ENCODE measurements at regions not wholly inside any gene's neighbourhood (a gene's known extent, or its start where the extent isn't known, plus 50 kb on each side); places are given as distances from the start of the nearest gene placed in this dataset.

DNA sequence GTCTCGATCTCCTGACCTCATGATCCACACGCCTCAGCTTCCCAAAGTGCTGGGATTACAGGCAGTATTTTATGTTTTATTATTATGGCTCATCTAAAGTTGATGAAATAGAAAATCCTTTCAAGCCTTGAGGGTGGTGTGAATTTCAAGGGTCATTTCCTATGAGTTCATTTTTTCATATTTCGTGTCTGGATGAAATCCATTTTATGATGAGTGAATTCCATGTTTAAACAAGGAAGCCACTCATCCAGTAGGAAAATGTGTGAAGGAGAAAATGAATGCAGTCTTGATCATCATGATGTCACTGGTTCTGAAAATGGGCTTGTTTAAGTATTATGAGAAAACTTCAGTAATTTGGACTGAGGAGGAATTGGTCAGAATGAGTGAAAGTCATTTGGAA is 74.6 kb upstream of the ZSWIM6 start:
- no peak for DNase-seq
- H3K27me3 ChIP-seq (ENCODE audit: control insufficient read depth, insufficient read depth, low read length), result no peaks in the 10 kb centered on the region
- H3K4me1 ChIP-seq (ENCODE audit: control insufficient read depth in 2 of 3, insufficient read depth in 2 of 3, low read depth in 1 of 3, low read length in 3 of 3), result peaks cover 0 to 12% (median 8%) of the 10 kb centered on the region in 3 donors
- H3K9ac ChIP-seq (ENCODE audit: low read length in 3 of 3), result no peak overlapping the region
- H3K9me3 ChIP-seq (ENCODE audit: control insufficient read depth in 2 of 3, insufficient read depth in 1 of 3, low read length in 3 of 3), result no peaks in the 10 kb centered on the region
- H3K4me3 ChIP-seq (ENCODE audit: low read length in 3 of 3), result no peak overlapping the region
- no peaks in the 10 kb centered on the region for H3K36me3 ChIP-seq (ENCODE audit: control insufficient read depth in 2 of 3, insufficient read depth in 3 of 3, low read length in 3 of 3)
- TF ChIP-seq, protein P1, sequence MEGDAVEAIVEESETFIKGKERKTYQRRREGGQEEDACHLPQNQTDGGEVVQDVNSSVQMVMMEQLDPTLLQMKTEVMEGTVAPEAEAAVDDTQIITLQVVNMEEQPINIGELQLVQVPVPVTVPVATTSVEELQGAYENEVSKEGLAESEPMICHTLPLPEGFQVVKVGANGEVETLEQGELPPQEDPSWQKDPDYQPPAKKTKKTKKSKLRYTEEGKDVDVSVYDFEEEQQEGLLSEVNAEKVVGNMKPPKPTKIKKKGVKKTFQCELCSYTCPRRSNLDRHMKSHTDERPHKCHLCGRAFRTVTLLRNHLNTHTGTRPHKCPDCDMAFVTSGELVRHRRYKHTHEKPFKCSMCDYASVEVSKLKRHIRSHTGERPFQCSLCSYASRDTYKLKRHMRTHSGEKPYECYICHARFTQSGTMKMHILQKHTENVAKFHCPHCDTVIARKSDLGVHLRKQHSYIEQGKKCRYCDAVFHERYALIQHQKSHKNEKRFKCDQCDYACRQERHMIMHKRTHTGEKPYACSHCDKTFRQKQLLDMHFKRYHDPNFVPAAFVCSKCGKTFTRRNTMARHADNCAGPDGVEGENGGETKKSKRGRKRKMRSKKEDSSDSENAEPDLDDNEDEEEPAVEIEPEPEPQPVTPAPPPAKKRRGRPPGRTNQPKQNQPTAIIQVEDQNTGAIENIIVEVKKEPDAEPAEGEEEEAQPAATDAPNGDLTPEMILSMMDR (IDR thresholded peaks at IDR 0.05; ENCODE audit: borderline replicate concordance, extremely low read depth, insufficient read depth), result no peak
- no peak overlapping the region for H3K27ac ChIP-seq (ENCODE audit: low read depth in 2 of 2, low read length in 2 of 2)
- intact Hi-C loops (cut with DNase I), result no loop called here
- FAIRE-seq, result no peak

DNA sequence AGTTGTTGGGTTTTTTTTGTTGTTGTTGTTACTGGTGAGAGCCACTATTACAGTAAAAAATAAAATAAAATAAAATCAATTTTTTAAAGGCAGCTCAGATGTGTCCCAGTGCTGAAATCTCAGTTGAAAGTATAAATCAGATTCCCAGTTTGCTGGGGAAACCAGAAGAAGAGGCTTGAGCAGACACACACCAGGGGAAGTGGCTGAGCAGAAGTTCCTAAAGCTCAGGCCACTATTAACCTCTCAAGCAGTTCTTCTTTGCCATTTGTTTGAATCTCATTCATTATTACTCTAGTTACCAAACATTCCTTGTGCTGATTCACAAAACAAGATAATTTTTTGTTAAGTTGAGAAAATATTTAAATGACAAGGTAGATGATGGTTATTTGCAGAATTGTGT is 70.9 kb upstream of the ZSWIM6 start:
- Histone ChIP-seq H3K27me3 (ENCODE audit: control insufficient read depth, insufficient read depth, low read length) (no peaks in the 10 kb centered on the region), H3K4me3 (ENCODE audit: low read length in 3 of 3) (no peak overlapping the region), H3K9ac (ENCODE audit: low read length in 3 of 3) (no peak overlapping the region), H3K27ac (ENCODE audit: low read depth in 2 of 2, low read length in 2 of 2) (no peak overlapping the region), H3K36me3 (ENCODE audit: control insufficient read depth in 2 of 3, insufficient read depth in 3 of 3, low read length in 3 of 3) (no peaks in the 10 kb centered on the region), H3K4me1 (ENCODE audit: control insufficient read depth in 2 of 3, insufficient read depth in 2 of 3, low read depth in 1 of 3, low read length in 3 of 3) (peaks cover 0 to 8% (median 7%) of the 10 kb centered on the region in 3 donors), H3K9me3 (ENCODE audit: control insufficient read depth in 2 of 3, insufficient read depth in 1 of 3, low read length in 3 of 3) (no peaks in the 10 kb centered on the region)
- DNase-seq (no peak), FAIRE-seq (no peak)
- intact Hi-C loops (cut with DNase I), result no loop called here
- TF ChIP-seq, protein P1 (IDR thresholded peaks at IDR 0.05; ENCODE audit: borderline replicate concordance, extremely low read depth, insufficient read depth), result no peak

GRCh38 chr5:61262080-61262479 is 70.0 kb upstream of the ZSWIM6 start:
- Histone ChIP-seq H3K27me3 (ENCODE audit: control insufficient read depth, insufficient read depth, low read length) (no peaks in the 10 kb centered on the region), H3K27ac (ENCODE audit: low read depth in 2 of 2, low read length in 2 of 2) (no peak overlapping the region), H3K9me3 (ENCODE audit: control insufficient read depth in 2 of 3, insufficient read depth in 1 of 3, low read length in 3 of 3) (no peaks in the 10 kb centered on the region), H3K36me3 (ENCODE audit: control insufficient read depth in 2 of 3, insufficient read depth in 3 of 3, low read length in 3 of 3) (no peaks in the 10 kb centered on the region), H3K4me1 (ENCODE audit: control insufficient read depth in 2 of 3, insufficient read depth in 2 of 3, low read depth in 1 of 3, low read length in 3 of 3) (no peaks in the 10 kb centered on the region), H3K9ac (ENCODE audit: low read length in 3 of 3) (no peak overlapping the region), H3K4me3 (ENCODE audit: low read length in 3 of 3) (no peak overlapping the region)
- intact Hi-C loops (cut with DNase I), result no loop called here
- FAIRE-seq (no peak), DNase-seq (no peak)
- TF ChIP-seq, protein P1 (IDR thresholded peaks at IDR 0.05; ENCODE audit: borderline replicate concordance, extremely low read depth, insufficient read depth), result no peak

- intact Hi-C loops (cut with DNase I), result no loop called here
- no peaks in the 10 kb centered on the region for H3K27me3 ChIP-seq (ENCODE audit: control insufficient read depth, insufficient read depth, low read length)
These were observed 69.0 kb upstream of the ZSWIM6 start for GRCh38 chr5:61263072-61263471.

More at GRCh38 chr5:61263072-61263471, 69.0 kb upstream of the ZSWIM6 start:
- Histone ChIP-seq H3K9me3 (ENCODE audit: control insufficient read depth in 2 of 3, insufficient read depth in 1 of 3, low read length in 3 of 3) (no peaks in the 10 kb centered on the region), H3K27ac (ENCODE audit: low read depth in 2 of 2, low read length in 2 of 2) (no peak overlapping the region), H3K36me3 (ENCODE audit: control insufficient read depth in 2 of 3, insufficient read depth in 3 of 3, low read length in 3 of 3) (no peaks in the 10 kb centered on the region), H3K4me1 (ENCODE audit: control insufficient read depth in 2 of 3, insufficient read depth in 2 of 3, low read depth in 1 of 3, low read length in 3 of 3) (no peaks in the 10 kb centered on the region), H3K4me3 (ENCODE audit: low read length in 3 of 3) (no peak overlapping the region), H3K9ac (ENCODE audit: low read length in 3 of 3) (no peak overlapping the region)
- FAIRE-seq, result no peak
- no peak for DNase-seq
- TF ChIP-seq, protein P1 (IDR thresholded peaks at IDR 0.05; ENCODE audit: borderline replicate concordance, extremely low read depth, insufficient read depth), result no peak
